Uterus (tissue), 2 donors: ENCODE measurements at regions not wholly inside any gene's neighbourhood (a gene's known extent, or its start where the extent isn't known, plus 50 kb on each side); places are given as distances from the start of the nearest gene placed in this dataset.
"Not testable (repeated sequence)": the region's sequence is repeated elsewhere in the genome, so short reads cannot be mapped to it uniquely, and the experiment has no call there.

Experiments used
- POLR2A ChIP-seq, 2 donors: fragments of 450-650 bp; IDR thresholded peaks; one replicate each; pipeline ENCODE4 v1.6.1; 2016; ENCODE audit warnings: antibody characterized with exemption in 2 of 2, mild to moderate bottlenecking in 1 of 2, moderate library complexity in 1 of 2
- TF ChIP-seq, protein P1 (sequence below), 4 experiments: fragments of 200-600 bp in 2 of 4; fragments of 450-650 bp in 2 of 4; sonication (generic) in 2 of 4; IDR thresholded peaks; one replicate each; pipeline ENCODE4 v1.5.1; 2016 to 2019; ENCODE audit warnings: antibody characterized with exemption in 4 of 4, mild to moderate bottlenecking in 2 of 4, moderate library complexity in 1 of 4

DNA sequence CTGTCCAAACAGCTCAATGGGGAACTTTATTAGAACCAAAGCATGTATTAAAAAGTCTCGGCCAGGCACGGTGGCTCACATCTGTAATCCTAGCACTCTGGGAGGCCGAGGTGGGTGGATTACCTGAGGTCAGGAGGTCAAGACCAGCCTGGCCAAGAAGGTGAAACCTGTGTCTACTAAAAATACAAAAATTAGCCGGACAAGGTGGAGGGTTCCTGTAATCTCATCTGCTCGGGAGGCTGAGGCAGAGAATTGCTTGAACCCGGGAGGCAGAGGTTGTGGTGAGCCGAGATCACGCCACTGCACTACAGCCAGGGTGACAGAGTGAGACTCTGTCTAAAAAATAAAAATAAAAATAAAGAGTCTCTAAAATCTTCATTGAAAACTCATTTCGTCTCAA is 132.8 kb upstream of the TPTE start:
- TF ChIP-seq, protein P1, sequence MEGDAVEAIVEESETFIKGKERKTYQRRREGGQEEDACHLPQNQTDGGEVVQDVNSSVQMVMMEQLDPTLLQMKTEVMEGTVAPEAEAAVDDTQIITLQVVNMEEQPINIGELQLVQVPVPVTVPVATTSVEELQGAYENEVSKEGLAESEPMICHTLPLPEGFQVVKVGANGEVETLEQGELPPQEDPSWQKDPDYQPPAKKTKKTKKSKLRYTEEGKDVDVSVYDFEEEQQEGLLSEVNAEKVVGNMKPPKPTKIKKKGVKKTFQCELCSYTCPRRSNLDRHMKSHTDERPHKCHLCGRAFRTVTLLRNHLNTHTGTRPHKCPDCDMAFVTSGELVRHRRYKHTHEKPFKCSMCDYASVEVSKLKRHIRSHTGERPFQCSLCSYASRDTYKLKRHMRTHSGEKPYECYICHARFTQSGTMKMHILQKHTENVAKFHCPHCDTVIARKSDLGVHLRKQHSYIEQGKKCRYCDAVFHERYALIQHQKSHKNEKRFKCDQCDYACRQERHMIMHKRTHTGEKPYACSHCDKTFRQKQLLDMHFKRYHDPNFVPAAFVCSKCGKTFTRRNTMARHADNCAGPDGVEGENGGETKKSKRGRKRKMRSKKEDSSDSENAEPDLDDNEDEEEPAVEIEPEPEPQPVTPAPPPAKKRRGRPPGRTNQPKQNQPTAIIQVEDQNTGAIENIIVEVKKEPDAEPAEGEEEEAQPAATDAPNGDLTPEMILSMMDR (IDR thresholded peaks at IDR 0.05): not testable (repeated sequence)
- not testable (repeated sequence) for TF ChIP-seq POLR2A (IDR thresholded peaks at IDR 0.05)
